ENCODE measurements at regions not wholly inside any gene's neighbourhood (a gene's known extent, or its start where the extent isn't known, plus 50 kb on each side); places are given as distances from the start of the nearest gene placed in this dataset.

GRCh38 chr5:88033191-88033590 lies 235.5 kb downstream of the TMEM161B start:
- CTCF ChIA-PET, result no interaction called here

DNA sequence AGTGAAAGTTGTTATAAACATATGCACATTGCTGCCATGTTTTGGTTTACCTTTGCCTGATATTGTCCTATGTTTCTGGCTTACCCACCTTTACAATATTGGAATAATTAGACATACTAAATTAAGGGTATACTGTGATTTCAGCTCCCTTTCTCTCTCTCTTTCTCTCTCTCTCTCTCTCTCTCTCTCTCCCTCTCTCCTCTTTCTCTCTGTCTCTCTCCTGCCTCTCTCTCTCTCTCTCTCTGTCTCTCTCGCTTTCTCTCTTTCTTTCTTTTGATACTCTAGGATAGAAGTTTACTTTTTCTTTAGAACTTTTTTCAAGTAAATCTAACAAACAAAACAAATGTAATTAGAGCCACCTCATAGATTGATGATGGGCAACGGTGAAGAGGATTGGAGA lies 239.6 kb downstream of the TMEM161B start:
- DNase-seq (ENCODE audit: low read depth, low spot score) (no peak), ATAC-seq (no peak), FAIRE-seq (no peak)
- intact Hi-C loops (cut with micrococcal nuclease; ENCODE audit: unreplicated experiment), result no loop called here
- Histone ChIP-seq H3K9ac (ENCODE audit: control insufficient read depth, insufficient read depth, low read length) (no peak overlapping the region), H4K20me1 (ENCODE audit: control insufficient read depth, insufficient read depth) (no peaks in the 10 kb centered on the region), H2AFZ (ENCODE audit: control insufficient read depth, low read depth, low read length) (no peak overlapping the region), H3K36me3 (ENCODE audit: control insufficient read depth in 2 of 2, insufficient read depth in 2 of 2, low read length in 1 of 2) (no peaks in the 10 kb centered on the region), H3K27ac (ENCODE audit: control insufficient read depth, insufficient read depth) (no peak overlapping the region), H3K9me3 (replicated peaks; ENCODE audit: control insufficient read depth, insufficient read depth, low read length) (no peaks in the 10 kb centered on the region), H3K4me1 (ENCODE audit: control insufficient read depth, insufficient read depth, low read length) (no peaks in the 10 kb centered on the region), H3K79me2 (ENCODE audit: control insufficient read depth, insufficient read depth, low read length) (no peaks in the 10 kb centered on the region), H3K27me3 (replicated peaks in 1 of 2; ENCODE audit: control insufficient read depth in 2 of 2, insufficient read depth in 2 of 2, low read length in 1 of 2) (peaks cover 0 to 1% of the 10 kb centered on the region in 2 experiments; a peak in 1 of 4 replicates), H3K4me3 (no peak overlapping the region), H3K4me2 (ENCODE audit: control insufficient read depth, insufficient read depth) (no peak overlapping the region)
- CTCF ChIA-PET, result no interaction called here
- SMC1A ChIA-PET (ENCODE audit: uncharacterized antibody, unreplicated experiment), result no interaction called here
- POLR2A ChIA-PET, result no interaction called here
- in situ Hi-C loops (cut with MboI), result no loop called here
- RAD21 ChIA-PET (ENCODE audit: unreplicated experiment), result no interaction called here
- TF ChIP-seq SUPT20H (IDR thresholded peaks at IDR 0.05; ENCODE audit: borderline replicate concordance, control insufficient read depth, low read depth, low read length) (no peak), HDGF (IDR thresholded peaks at IDR 0.05) (no peak), FOS (IDR thresholded peaks at IDR 0.05; ENCODE audit: borderline replicate concordance, extremely low read depth, insufficient read length) (no peak)
- 35% methylated on average over 2 of the region's 2 CpGs for WGBS (ENCODE audit: insufficient coverage, insufficient replicate concordance, low lambda C conversion rate, missing lambda C conversion rate)
- BruUV-seq (replicated peaks), result no TSS peak

More at GRCh38 chr5:88033191-88033590, 235.5 kb downstream of the TMEM161B start:
- no peak for ATAC-seq
- no peaks in the 10 kb centered on the region for H3K9me3 ChIP-seq (replicated peaks; ENCODE audit: control insufficient read depth, insufficient read depth, low read length)
- in situ Hi-C loops (cut with MboI), result no loop called here
- 0% methylated on average over 2 of the region's 2 CpGs for WGBS (ENCODE audit: insufficient coverage, insufficient replicate concordance, low lambda C conversion rate, missing lambda C conversion rate)
- intact Hi-C loops (cut with micrococcal nuclease; ENCODE audit: unreplicated experiment), result no loop called here
- H2AFZ ChIP-seq (ENCODE audit: control insufficient read depth, low read depth, low read length), result no peak overlapping the region
- H3K4me2 ChIP-seq (ENCODE audit: control insufficient read depth, insufficient read depth), result no peak overlapping the region
- H3K4me1 ChIP-seq (ENCODE audit: control insufficient read depth, insufficient read depth, low read length), result no peaks in the 10 kb centered on the region
- no peak overlapping the region for H3K27ac ChIP-seq (ENCODE audit: control insufficient read depth, insufficient read depth)
- H3K79me2 ChIP-seq (ENCODE audit: control insufficient read depth, insufficient read depth, low read length), result no peaks in the 10 kb centered on the region
- no TSS peak for BruUV-seq (replicated peaks)
- no peaks in the 10 kb centered on the region for H3K36me3 ChIP-seq (ENCODE audit: control insufficient read depth in 2 of 2, insufficient read depth in 2 of 2, low read length in 1 of 2)
- no peak overlapping the region for H3K9ac ChIP-seq (ENCODE audit: control insufficient read depth, insufficient read depth, low read length)
- H4K20me1 ChIP-seq (ENCODE audit: control insufficient read depth, insufficient read depth), result no peaks in the 10 kb centered on the region
- ChIA-PET RAD21 (ENCODE audit: unreplicated experiment) (no interaction called here), SMC1A (ENCODE audit: uncharacterized antibody, unreplicated experiment) (no interaction called here), POLR2A (no interaction called here)
- DNase-seq (ENCODE audit: low read depth, low spot score), result no peak
- FAIRE-seq, result no peak
- no peaks in the 10 kb centered on the region for H3K27me3 ChIP-seq (replicated peaks in 1 of 2; ENCODE audit: control insufficient read depth in 2 of 2, insufficient read depth in 2 of 2, low read length in 1 of 2)
- no peak overlapping the region for H3K4me3 ChIP-seq
- TF ChIP-seq, protein P1, sequence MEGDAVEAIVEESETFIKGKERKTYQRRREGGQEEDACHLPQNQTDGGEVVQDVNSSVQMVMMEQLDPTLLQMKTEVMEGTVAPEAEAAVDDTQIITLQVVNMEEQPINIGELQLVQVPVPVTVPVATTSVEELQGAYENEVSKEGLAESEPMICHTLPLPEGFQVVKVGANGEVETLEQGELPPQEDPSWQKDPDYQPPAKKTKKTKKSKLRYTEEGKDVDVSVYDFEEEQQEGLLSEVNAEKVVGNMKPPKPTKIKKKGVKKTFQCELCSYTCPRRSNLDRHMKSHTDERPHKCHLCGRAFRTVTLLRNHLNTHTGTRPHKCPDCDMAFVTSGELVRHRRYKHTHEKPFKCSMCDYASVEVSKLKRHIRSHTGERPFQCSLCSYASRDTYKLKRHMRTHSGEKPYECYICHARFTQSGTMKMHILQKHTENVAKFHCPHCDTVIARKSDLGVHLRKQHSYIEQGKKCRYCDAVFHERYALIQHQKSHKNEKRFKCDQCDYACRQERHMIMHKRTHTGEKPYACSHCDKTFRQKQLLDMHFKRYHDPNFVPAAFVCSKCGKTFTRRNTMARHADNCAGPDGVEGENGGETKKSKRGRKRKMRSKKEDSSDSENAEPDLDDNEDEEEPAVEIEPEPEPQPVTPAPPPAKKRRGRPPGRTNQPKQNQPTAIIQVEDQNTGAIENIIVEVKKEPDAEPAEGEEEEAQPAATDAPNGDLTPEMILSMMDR (IDR thresholded peaks at IDR 0.05 in 2 of 3, conservative IDR thresholded peaks at IDR 0.05 in 1 of 3; ENCODE audit: control insufficient read depth in 2 of 3, extremely low read depth in 1 of 3, insufficient read depth in 1 of 3, low read depth in 3 of 3, low read length in 3 of 3), result no peak
- TF ChIP-seq POLR2A (IDR thresholded peaks at IDR 0.05; ENCODE audit: low read depth, low read length) (no peak), IKZF1 (conservative IDR thresholded peaks at IDR 0.05) (no peak), EED (IDR thresholded peaks at IDR 0.05; ENCODE audit: low read depth) (no peak), PAX5 (IDR thresholded peaks at IDR 0.05; ENCODE audit: borderline replicate concordance, low read depth, low read length) (no peak)

All from GM12878 (cell line).